HL-60/S4 (cell line): ENCODE measurements at regions not wholly inside any gene's neighbourhood (a gene's known extent, or its start where the extent isn't known, plus 50 kb on each side); places are given as distances from the start of the nearest gene placed in this dataset.

ENCODE experiments used
- in situ Hi-C: fragments of 300-500 bp; cut with MboI; formaldehyde crosslinking; loops from 2 replicates; pipeline ENCODE4 v1.14.3; 2022; ENCODE audit warnings: low sequenced_read_pairs

DNA sequence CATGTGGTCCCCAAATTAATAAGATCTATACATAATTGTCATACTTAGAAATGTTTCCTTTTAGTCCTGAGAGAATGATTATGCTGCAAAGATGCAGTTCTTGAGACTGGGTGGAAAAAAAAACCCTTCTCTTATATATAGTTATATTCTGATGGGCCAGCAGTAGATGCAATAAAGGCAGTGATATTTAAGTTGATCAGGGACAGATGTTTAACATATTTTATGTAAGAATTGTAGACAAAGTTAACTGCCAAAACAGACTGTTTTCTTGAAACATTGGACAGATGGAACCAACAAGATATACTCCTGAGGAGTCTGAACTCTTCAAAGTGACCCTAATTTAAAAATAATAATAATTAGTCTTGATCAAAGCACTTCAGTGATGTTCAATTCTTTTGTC is 172.0 kb upstream of the LRIG1 start:
- in situ Hi-C loops = no loop called here

DNA sequence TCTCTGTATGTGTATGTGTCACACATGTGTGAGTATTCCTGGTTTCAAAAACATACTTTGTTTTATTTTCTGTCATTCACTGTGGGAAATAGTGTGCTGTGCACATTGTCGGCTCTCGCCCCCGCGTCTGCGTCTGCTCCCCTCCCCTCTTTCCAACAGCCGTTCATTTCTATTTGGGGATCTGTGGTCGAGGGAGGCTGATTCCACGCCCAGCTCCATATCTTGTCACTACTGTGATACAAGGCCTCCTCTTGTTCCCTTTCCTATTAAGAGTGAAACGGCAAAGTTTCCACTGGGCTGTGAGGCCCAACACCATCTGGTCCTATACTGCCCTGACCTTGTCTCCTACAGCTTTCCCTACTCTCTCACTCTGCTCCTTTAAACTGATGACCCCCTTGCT is 172.5 kb upstream of the LRIG1 start:
- in situ Hi-C loops = no loop called here

DNA sequence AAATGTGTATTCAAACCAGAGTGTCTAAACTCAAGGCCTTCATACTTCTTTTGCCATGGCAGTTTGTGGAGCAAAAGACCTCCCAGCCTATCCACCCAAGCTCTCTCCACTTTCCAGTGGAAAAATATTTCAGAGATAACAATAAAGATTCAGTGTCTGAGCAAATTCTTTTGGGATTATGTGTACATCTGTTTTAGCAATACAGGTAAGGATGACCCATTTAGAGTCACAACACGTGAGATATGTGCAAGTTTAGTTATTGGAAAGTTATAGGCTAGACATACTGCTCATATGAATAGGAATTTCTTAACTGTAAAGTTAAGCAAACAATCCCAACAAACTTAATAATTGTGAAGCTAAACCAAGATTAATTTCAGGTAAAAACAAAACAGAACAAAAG is 174.5 kb upstream of the LRIG1 start:
- in situ Hi-C loops = no loop called here

DNA sequence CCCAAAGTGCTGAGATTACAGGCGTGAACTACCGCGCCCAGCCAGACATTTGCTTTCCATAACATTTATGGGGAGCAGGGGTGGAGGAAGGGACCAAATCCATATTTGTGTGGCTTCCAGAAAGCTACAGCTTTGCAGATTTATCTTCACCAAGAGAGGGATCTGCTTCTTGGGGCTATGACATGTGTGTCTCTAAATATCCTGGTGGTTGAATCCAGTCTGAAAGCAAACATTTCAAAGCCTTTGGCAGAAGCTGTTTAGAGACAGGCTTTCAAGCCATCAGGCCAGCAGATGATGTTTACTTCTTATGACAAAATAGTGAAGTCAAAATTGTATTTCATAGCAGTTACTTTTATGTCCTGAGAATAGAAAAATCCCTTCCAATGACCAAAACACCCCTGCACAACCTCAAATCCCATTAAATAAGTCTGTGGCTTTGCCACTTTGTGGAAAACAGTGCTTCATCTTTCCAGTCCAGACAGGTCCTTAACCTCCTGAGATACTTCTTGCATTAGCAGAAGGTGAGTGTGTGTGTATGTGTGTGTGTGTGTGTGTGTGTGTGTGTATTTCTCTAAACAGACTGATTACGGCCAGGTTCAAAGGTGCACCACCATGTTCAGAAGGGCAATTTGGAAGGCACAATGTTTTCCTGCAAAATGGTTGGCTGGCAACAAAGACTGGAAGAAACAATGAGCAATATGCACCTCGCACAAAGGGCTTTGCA is 191.4 kb upstream of the LRIG1 start:
- in situ Hi-C loops = no loop called here

DNA sequence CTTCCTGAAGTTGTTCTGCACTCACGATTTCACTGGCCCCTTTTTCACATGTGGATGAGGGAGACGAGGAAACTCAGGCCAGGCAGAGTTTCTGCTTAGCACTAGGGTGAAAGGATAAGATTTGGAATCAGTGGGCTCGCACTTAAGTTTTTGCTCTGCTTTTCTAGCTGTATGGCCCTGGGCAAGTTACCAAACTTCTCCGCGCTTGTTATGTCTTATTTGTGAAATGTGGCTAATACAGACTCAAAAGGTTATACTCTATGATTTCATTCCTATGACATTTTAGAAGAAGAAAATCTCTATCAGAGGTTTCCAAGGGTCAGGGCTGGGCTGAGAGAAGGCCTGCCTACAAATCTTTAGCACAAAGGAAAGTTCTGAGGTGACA is 191.9 kb upstream of the LRIG1 start:
- in situ Hi-C loops = no loop called here

DNA sequence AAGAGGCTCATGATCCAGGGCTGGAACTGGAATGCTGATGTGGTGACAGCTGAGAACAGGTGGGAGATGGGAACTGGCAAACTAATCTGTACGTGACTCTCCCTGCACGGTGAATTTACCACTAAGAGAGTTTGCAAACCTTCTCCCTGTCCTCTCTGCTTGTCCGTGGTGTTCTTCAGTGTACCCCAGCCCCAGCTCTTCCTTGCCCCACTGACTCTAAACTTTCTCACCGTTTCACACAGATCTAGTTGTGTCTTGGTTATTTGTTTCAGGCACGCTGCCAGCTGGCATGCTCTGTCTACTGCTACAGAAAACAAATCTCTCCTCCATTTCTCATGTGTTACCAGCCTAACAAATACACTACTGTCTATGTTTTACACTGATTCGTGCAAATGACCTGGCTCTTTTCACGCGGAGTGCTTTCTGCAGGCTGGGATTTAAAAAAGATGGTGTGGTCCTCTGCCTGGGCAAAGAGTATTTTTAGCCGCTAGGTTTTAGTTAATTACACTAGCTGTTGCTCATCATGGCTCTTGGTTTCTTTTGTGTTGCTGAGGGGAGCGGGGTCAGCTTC is 192.7 kb upstream of the LRIG1 start:
- in situ Hi-C loops = no loop called here

DNA sequence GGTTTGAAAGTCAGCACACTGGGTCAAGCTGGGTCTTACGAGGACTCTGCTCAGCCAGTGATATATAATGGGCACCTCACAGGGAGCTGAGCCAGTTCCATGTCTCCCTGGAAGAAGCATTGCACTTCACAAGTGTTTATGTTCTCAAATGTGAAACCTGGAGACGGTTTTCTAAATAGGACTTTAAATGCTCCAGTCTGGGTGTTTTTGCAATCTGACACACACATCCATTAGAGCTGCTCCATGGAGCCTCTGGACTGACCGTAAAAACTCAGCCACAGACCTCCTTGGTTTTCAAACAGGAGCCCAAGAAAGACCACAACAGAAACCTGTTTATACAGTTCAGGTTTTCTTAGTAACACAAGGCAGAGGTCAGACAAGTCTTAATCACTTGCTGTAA is 201.3 kb upstream of the LRIG1 start:
- in situ Hi-C loops = no loop called here

DNA sequence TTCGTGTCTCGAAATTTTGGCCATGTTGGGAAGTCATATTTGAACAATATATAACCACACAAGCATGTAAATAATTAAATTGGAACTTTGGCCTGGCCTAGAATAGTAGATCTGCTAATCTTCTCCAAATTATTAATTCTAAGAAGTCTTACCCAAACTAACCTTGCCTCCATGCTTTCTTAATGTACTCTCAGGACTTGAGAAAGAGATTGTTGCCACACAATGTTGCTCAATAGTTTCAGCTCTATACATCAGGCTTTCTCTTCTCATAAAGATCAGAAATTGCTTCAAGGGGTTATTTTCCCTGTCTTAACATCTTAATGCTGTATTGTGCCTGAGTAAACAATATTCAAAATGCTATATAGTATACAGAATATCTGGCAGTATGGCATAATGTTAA is 202.7 kb upstream of the LRIG1 start:
- in situ Hi-C loops = no loop called here

DNA sequence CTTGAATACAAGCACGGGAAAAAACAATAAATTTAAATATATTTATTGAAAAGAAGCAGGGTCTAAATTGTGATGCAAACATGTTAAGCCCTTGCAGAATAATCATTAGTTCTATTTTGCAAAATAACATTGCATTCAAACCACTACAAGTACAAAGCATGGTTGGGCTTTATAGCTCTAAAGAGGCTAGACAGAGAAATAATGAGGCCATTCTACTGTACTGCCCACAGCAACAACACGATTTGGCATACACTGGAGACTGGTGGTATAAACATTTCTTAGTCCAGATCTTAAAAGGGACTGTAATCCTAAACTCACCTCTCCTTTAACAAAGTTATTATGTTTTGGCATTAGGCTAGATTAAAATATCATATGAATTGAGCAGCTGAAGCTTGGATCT is 204.3 kb upstream of the LRIG1 start:
- in situ Hi-C loops = no loop called here

DNA sequence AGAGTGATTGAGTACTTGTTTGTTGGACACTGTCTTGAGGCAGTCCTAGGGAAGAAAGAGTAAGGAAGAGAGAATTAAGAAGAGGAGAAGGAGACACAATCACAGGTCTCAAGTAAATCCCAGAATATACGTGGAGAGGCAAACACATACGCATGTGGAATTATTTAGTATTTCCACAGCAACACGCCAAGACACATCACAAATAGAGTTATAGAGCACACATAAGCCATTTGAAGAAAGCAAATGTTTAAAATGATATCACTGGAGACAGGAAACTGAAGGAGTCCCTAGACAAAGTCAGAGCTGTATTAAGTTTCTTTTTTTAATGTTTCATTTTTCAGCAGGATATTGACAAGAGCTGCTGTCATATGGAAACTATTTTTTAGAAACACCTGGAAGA is 206.1 kb upstream of the LRIG1 start:
- in situ Hi-C loops = no loop called here

DNA sequence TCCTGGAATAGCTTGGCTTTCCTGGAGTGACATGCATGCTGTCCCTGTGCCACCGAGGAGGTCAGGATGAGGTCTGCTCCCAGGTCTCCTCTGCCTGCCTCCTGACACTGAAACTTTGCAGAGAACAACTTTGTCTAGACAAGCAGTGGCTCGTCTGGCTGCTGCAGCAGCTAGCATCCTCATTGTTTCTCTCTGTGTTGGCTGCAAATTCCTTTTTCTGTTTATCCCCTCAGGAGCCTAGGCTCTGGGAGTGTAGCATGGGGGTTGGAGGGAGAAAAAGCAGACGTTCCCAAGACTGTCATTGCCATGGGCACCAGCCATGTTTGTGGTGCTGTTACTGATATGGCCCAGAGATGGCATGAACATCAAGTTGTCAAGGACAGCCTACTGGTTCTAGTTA is 208.7 kb upstream of the LRIG1 start:
- in situ Hi-C loops = no loop called here

DNA sequence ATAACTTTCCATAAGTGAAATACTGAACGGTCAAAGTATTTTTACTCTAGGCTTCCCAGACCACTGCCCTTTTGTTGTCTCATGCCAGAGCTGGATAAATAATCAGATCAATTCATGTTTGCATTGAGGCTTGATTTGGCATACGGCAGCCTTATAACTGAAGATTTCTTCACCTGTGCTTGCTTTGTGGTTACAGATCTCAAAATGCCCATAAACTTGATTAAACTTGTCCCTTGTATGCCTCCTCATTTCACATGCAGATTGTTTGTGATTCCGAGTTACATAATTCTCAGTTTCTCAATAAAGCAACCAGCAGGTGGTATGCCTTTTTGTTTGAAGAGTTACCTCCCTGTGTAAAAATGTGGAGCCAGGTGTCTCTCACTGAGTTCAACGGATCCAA is 211.4 kb upstream of the LRIG1 start:
- in situ Hi-C loops = no loop called here

DNA sequence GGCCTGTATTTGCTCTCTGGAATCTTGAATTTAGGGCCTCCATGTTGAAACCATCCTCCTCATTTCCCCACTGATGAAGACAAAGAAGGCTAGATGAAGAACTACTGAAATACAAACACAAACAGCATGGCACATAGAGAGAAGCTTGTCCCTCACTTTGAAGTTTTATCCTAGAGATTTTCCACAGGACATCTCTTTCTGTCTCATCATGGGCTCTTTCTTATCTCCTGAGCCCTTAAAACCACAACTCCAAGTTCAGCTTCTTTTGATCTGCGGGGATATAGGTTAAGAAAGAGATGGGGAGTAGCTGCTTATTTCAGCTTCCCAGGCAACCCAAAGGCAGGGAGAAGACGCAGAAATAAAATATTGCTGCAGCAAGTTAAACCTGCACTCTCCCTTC is 213.1 kb upstream of the LRIG1 start:
- in situ Hi-C loops = no loop called here

DNA sequence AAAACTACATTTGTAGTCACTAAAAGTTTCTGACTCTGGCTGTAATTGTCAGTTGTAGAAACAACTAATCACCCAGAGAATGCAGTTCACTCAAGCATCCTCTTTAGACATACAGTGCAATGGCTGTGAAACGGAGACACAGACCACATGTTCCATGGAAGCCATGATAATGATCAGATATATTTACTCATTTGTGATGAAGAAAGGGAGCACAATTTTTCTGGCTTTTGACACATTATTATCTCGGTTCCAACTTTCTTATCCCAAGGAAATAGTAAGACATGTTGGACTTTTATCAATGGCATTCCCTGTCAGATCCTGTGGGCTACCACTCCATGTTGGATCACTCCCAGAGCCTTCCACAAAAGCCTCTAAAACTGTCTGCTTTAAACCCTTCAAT is 215.0 kb upstream of the LRIG1 start:
- in situ Hi-C loops = no loop called here

DNA sequence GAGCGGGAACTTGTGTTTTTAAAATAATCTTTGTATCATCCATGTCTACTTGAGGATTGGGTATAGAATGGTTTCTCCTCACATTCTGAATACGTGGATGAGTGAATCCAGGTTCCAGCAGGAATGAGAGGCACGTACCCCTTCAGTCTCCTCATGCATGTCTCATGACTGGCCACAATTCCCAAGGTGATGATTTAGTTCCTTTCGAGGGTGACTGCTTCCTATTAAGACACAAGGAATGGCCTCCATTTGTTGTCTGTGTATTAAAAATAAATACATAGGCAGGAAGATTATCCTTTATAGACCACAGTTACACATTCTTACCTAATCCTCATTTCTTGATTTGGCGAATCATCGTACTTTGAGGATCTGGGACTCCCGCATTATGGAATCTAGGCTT is 217.0 kb upstream of the LRIG1 start:
- in situ Hi-C loops = no loop called here

DNA sequence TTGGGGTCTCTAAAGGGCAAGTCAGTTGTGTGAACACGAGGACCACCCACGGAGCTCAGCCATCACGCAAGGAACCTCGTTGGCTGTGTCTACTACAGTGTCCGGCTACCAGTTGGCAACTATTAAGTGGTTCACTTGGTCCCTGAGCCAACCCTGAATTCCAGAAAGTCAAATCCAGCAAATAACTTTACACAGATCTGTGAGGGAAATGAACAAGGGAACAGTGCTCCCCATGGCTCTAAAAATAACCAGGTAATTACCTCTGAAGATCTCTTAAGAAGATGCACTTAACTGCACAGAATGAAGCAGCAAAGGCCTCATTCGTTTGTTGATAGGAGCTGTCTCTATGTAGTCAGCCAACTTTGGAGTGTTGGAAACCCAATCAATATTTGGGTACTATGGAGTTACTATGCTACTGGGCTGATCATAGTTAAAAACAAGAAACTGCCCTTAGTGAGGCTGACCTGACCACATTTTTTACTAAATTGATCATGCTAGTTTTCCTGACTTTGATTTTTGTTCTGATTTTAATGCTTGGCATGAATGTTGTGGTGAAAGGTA is 219.1 kb upstream of the LRIG1 start:
- in situ Hi-C loops = no loop called here

DNA sequence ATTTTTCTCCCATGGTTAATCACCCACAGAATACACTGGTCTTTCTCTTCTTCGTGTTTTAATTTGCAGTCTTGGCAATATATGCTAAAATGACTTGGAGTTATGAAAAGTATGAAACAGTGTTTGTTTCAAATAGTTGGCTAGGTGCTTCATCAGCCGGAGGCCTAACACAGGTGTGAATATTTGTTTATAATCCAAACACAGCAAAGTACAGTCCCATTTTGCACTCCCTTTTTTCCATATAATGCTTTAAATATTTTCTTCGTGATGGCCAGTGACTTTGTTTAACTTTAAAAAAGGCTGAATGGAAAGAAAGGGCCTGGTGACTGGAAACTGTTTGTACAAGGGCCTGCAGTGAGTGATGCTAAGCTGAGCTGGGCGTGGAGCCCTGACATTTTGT is 219.7 kb upstream of the LRIG1 start:
- in situ Hi-C loops = no loop called here

DNA sequence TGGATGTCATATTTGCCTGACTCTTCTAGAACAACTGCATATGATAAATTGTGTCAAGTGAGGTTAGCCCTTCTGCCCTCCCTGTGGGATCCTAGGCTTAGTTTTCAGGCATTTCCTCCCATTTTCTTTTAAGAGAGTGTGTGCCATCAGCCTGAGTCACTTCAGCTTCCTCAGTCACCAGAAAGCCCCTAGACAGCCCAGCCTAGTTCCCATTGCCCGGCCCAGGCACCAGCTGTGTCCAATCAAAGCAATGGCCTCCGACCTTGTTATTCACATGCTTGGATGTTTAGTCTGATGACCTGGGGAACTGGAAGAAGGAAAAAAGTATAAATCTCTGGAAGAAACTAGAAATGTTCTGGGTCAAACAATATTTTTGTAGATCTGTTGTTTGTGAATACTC is 221.9 kb upstream of the LRIG1 start:
- in situ Hi-C loops = no loop called here

DNA sequence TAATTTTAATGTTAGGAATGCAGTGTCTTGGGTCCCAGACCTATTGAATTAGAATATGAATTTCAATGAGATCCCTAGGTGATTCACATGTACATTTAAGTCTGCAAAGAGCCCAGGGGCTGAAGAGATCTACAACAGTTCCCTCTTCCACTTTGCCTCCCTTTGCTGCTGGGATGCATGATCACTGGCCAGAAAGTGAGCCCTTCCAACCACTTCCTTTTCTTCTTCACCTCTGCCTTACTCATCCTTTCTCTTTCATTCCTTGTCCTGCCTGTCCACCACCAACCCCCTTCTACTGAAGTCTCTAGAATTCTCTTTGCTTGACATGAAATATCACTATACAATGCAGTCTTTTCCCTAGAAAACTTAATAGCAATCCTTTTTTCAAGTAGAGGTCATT is 222.4 kb upstream of the LRIG1 start:
- in situ Hi-C loops = no loop called here

DNA sequence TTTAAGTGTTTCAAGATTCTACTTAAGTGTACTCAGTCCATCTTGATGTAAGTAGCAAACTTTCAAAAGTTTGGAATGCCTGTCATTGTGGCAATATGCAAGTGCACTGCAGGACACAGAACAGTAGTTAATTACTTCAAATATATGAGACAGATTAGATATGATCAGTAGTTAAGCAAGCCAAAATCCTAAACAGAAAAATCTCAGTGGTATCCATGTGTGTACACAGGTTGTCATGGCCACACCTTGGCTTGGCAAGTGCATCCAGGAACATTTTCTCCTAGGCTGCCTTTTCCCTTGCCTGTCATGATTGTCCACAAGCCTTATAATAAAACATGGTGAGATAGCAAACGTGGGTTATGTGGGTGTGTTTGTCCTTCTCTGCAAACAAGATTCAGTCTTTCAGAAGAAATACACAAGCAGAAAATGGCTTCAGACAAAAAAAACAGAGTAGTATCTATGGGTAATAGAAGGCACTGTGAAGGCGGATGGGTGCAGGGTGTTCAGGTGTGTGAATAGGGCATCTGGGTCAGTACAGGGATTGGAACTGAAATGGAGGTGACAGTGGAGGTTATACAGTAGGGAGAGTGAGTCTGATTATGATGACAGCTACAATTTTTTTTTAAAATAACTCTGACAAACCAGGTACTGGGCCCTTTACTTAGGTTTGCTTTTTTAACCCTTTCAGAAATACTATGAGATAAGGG is 229.0 kb upstream of the LRIG1 start:
- in situ Hi-C loops = no loop called here

DNA sequence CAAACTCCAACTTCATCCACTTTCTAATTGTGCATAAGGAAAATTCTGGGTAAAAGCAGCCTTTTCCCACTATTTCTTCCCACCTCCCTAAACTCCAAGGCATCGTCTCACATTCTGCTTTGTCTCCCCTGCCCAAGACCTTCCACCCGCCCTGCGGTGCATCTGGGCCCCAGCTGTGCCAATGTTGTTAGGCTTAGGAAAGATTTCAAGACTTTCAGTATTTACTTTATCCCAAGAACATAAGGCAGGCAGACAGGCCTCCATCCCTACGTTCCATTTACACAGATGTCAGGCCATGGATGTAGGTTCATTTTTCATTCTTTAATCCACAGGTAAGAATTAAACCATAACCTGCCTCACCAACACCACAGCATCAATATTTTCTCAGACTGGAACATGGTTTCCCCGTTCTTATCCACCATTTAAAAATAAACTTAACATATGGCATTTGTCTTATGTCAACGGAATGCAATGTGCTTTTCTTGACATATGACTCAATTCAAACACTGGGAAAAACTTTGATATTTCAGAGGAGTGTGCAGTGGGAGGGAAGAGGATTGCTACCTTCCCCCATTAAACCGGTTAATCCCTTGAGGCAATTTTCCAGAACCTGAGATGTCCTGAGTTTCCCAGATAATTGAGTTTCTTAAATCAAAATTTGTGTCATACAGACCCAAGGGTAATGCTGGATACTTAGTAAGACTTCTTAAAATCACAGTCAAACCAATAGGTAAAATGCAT is 238.0 kb upstream of the LRIG1 start:
- in situ Hi-C loops = no loop called here

DNA sequence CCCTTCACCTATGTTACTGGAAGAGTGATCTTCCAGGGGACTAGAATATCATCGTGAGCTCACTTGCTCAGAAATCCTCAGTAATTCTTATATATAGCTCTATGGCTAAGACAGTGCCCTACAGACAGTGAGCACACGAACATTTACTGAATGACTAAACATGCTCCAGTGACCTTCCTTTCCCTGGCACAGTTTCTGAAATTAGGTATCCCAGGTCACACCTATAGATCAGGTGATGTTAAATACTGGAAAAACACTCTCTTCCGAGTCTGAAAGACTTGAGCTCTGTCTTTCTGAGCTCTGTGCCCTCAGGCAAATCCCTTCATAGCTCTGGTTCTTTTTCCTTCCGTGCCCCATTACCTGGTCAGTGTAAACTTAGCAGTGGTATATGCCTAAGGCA is 239.4 kb upstream of the LRIG1 start:
- in situ Hi-C loops = no loop called here
